Mesenteric fat pad (tissue), 1 donor: ENCODE measurements at regions not wholly inside any gene's neighbourhood (a gene's known extent, or its start where the extent isn't known, plus 50 kb on each side); places are given as distances from the start of the nearest gene placed in this dataset.

Experiments used
- DNase-seq: peaks from one replicate; pipeline ENCODE4 v3.0.0-alpha.2; 2020; ENCODE audit warnings: low spot score
- donor health status: DM: yes; HTN: yes; CAD: no.

DNA sequence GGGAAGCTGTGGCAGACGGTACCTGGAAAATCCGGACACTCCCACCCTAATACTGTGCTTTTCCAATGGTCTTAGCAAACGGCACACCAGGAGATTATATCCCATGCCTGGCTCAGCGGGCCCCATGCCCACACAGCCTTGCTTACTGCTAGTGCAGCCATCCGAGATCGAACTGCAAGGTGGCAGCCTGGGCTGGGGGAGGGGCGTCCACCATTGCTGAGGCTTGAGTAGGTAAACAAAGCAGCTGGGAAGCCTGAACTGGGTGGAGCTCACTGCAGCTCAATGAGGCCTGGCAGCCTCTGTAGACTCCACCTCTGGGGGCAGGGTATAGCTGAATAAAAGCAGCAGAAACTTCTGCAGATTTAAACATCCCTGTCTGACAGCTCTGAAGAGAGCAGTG is 4396.8 kb upstream of the OR11H1 start:
- peak; percentile 57 for DNase-seq
